PFSK-1 (cell line): ENCODE measurements at regions not wholly inside any gene's neighbourhood (a gene's known extent, or its start where the extent isn't known, plus 50 kb on each side); places are given as distances from the start of the nearest gene placed in this dataset.

Experiments used
- FOXP2 ChIP-seq: optimal IDR thresholded peaks from 2 replicates; pipeline ENCODE3; 2011; ENCODE audit warnings: borderline replicate concordance, control low read depth, inconsistent platforms; ENCODE audit not compliant: insufficient read depth; ENCODE audit errors: extremely low read length, extremely low read depth
- POLR2AphosphoS5 ChIP-seq: IDR thresholded peaks from 2 replicates; pipeline ENCODE4 v1.6.1; 2012; ENCODE audit warnings: low read depth, mild to moderate bottlenecking, control low read depth, low read length, moderate library complexity
- REST ChIP-seq, 2 experiments: IDR thresholded peaks; 2 replicates each; pipeline versions ENCODE4 v1.6.1 to v1.8.0; 2011 to 2012; ENCODE audit warnings: low read depth in 2 of 2, low read length in 2 of 2, control low read depth in 1 of 2, inconsistent platforms in 1 of 2, mild to moderate bottlenecking in 1 of 2, moderate library complexity in 1 of 2; ENCODE audit not compliant: insufficient read depth in 1 of 2
- SIN3A ChIP-seq: IDR thresholded peaks from 2 replicates; pipeline ENCODE4 v1.6.1; 2012; ENCODE audit warnings: mild to moderate bottlenecking, low read length, moderate library complexity, borderline replicate concordance; ENCODE audit not compliant: insufficient read depth

GRCh38 chr18:28432339-28432738 lies 255.4 kb upstream of the CDH2 start:
- TF ChIP-seq POLR2AphosphoS5, result no peak
- TF ChIP-seq FOXP2, result no peak
- TF ChIP-seq REST (IDR thresholded peaks at IDR 0.05; ENCODE audit: insufficient read depth in 1 of 2, low read depth in 2 of 2, low read length in 2 of 2), result no peak
- TF ChIP-seq SIN3A, result no peak
